Endothelial cell (in vitro differentiated cells): ENCODE measurements at regions not wholly inside any gene's neighbourhood (a gene's known extent, or its start where the extent isn't known, plus 50 kb on each side); places are given as distances from the start of the nearest gene placed in this dataset.

Source experiments
- DNase-seq: peaks from one replicate; pipeline ENCODE4 v3.0.0; 2021; ENCODE audit warnings: low spot score
- H3K27ac Mint-ChIP-seq: one replicate; pipeline ENCODE4 v1.8.0; 2021; ENCODE audit warnings: mixed read lengths, inconsistent platforms; ENCODE audit not compliant: unreplicated experiment
- H3K27me3 Mint-ChIP-seq: one replicate; pipeline ENCODE4 v1.8.0; 2021; ENCODE audit warnings: mild to moderate bottlenecking, moderate library complexity, mixed read lengths, inconsistent platforms; ENCODE audit not compliant: unreplicated experiment
- H3K36me3 Mint-ChIP-seq: one replicate; pipeline ENCODE4 v1.8.0; 2021; ENCODE audit warnings: mild to moderate bottlenecking, low read depth, mixed read lengths, inconsistent platforms; ENCODE audit not compliant: unreplicated experiment
- H3K4me1 Mint-ChIP-seq: one replicate; pipeline ENCODE4 v1.8.0; 2021; ENCODE audit warnings: mild to moderate bottlenecking, mixed read lengths, inconsistent platforms; ENCODE audit not compliant: unreplicated experiment
- H3K4me3 Mint-ChIP-seq: one replicate; pipeline ENCODE4 v1.8.0; 2021; ENCODE audit warnings: mild to moderate bottlenecking, mixed read lengths, inconsistent platforms; ENCODE audit not compliant: unreplicated experiment
- H3K9me3 Mint-ChIP-seq: one replicate; pipeline ENCODE4 v1.8.0; 2021; ENCODE audit warnings: mixed read lengths, inconsistent platforms; ENCODE audit not compliant: unreplicated experiment
- CTCF ChIP-seq: fragments of 200-600 bp; sonication (generic); IDR thresholded peaks from one replicate; pipeline ENCODE4 v1.5.0; 2021; ENCODE audit warnings: antibody characterized with exemption; ENCODE audit not compliant: unreplicated experiment

- TF ChIP-seq CTCF, result no peak
- Mint-ChIP-seq H3K4me3 (no peak overlapping the region), H3K27ac (no peak overlapping the region), H3K27me3 (peaks cover 6% of the 10 kb centered on the region), H3K4me1 (peaks cover 33% of the 10 kb centered on the region), H3K9me3 (no peaks in the 10 kb centered on the region), H3K36me3 (no peaks in the 10 kb centered on the region)
- DNase-seq, result no peak
Measured at GRCh38 chr15:69805248-69805953, 292.3 kb downstream of the TLE3 start.

GRCh38 chr15:69806287-69806915, 291.3 kb downstream of the TLE3 start:
- Mint-ChIP-seq H3K27me3 (peaks cover 3% of the 10 kb centered on the region), H3K4me1 (peaks cover 39% of the 10 kb centered on the region), H3K27ac (no peak overlapping the region), H3K4me3 (no peak overlapping the region), H3K9me3 (no peaks in the 10 kb centered on the region), H3K36me3 (no peaks in the 10 kb centered on the region)
- DNase-seq, result no peak
- TF ChIP-seq CTCF, result no peak

GRCh38 chr15:69807721-69808120, 290.0 kb downstream of the TLE3 start:
- H3K4me1 Mint-ChIP-seq, result peaks cover 50% of the 10 kb centered on the region
- no peaks in the 10 kb centered on the region for H3K9me3 Mint-ChIP-seq
- no peak overlapping the region for H3K4me3 Mint-ChIP-seq
- no peak overlapping the region for H3K27ac Mint-ChIP-seq
- H3K36me3 Mint-ChIP-seq, result no peaks in the 10 kb centered on the region
- TF ChIP-seq CTCF, result no peak
- DNase-seq, result no peak
- peaks cover 3% of the 10 kb centered on the region for H3K27me3 Mint-ChIP-seq

GRCh38 chr15:69808756-69809155, 289.0 kb downstream of the TLE3 start:
- Mint-ChIP-seq H3K27ac (no peak overlapping the region), H3K27me3 (peaks cover 5% of the 10 kb centered on the region), H3K36me3 (no peaks in the 10 kb centered on the region)

More at GRCh38 chr15:69808756-69809155, 289.0 kb downstream of the TLE3 start:
- Mint-ChIP-seq H3K4me1 (peaks cover 57% of the 10 kb centered on the region), H3K9me3 (no peaks in the 10 kb centered on the region), H3K4me3 (no peak overlapping the region)
- DNase-seq, result no peak
- no peak for TF ChIP-seq CTCF
